Uterus (tissue), 3 donors: ENCODE measurements at regions not wholly inside any gene's neighbourhood (a gene's known extent, or its start where the extent isn't known, plus 50 kb on each side); places are given as distances from the start of the nearest gene placed in this dataset.

Experiments
- DNase-seq, 2 donors: peaks; one replicate each; pipeline ENCODE4 v3.0.0-alpha.2; 2019 to 2020
- H3K27ac ChIP-seq, 2 donors: fragments of 200-600 bp; sonication (generic); 1 replicate in 1 of 2; 2 replicates in 1 of 2; pipeline ENCODE4 v1.5.1; 2016 to 2018
- H3K27me3 ChIP-seq, 2 donors: fragments of 200-600 bp; sonication (generic); one replicate each; pipeline ENCODE4 v1.5.1; 2018 to 2019; ENCODE audit warnings: control low read depth in 1 of 2
- H3K36me3 ChIP-seq, 2 donors: fragments of 200-600 bp; sonication (generic); one replicate each; pipeline ENCODE4 v1.5.1; 2019; ENCODE audit warnings: control low read depth in 1 of 2
- H3K4me1 ChIP-seq, 2 donors: fragments of 200-600 bp; sonication (generic); one replicate each; pipeline ENCODE4 v1.5.1; 2018 to 2019; ENCODE audit warnings: control low read depth in 1 of 2
- H3K4me3 ChIP-seq, 2 donors: fragments of 200-600 bp; sonication (generic); 1 replicate in 1 of 2; 2 replicates in 1 of 2; pipeline ENCODE4 v1.5.1; 2018 to 2019; ENCODE audit warnings: mild to moderate bottlenecking in 1 of 2
- H3K9me3 ChIP-seq, 2 donors: fragments of 200-600 bp; sonication (generic); one replicate each; pipeline ENCODE4 v1.5.1; 2019; ENCODE audit warnings: control low read depth in 1 of 2
- CTCF ChIP-seq, 4 experiments: fragments of 200-600 bp in 2 of 4; fragments of 450-650 bp in 2 of 4; sonication (generic) in 2 of 4; IDR thresholded peaks; one replicate each; pipeline ENCODE4 v1.5.1; 2016 to 2019; ENCODE audit warnings: antibody characterized with exemption in 4 of 4, mild to moderate bottlenecking in 2 of 4, moderate library complexity in 1 of 4
- POLR2A ChIP-seq, 2 donors: fragments of 450-650 bp; IDR thresholded peaks; one replicate each; pipeline ENCODE4 v1.6.1; 2016; ENCODE audit warnings: antibody characterized with exemption in 2 of 2, mild to moderate bottlenecking in 1 of 2, moderate library complexity in 1 of 2
- intact Hi-C: fragments of 100-400 bp; cut with DNase I; formaldehyde crosslinking; loops from one replicate; pipeline ENCODE4 v1.15.1; 2023; ENCODE audit warnings: low total_unique reads
- donor health status: DM: yes; HTN: yes; CAD: no.

- Histone ChIP-seq H3K4me3 (no peak overlapping the region), H3K36me3 (no peaks in the 10 kb centered on the region), H3K27ac (no peak overlapping the region), H3K9me3 (no peaks in the 10 kb centered on the region), H3K27me3 (no peaks in the 10 kb centered on the region), H3K4me1 (no peaks in the 10 kb centered on the region)
- intact Hi-C loops = no loop called here
- DNase-seq = no peak
- TF ChIP-seq CTCF (IDR thresholded peaks at IDR 0.05) (no peak), POLR2A (IDR thresholded peaks at IDR 0.05) (no peak)
These were observed 1209.7 kb upstream of the GJE1 start for GRCh38 chr6:140923048-140923447.

GRCh38 chr6:140921366-140922226 is 1211.1 kb upstream of the GJE1 start:
- H3K27ac ChIP-seq = no peak overlapping the region
- intact Hi-C loops = no loop called here
- no peaks in the 10 kb centered on the region for H3K27me3 ChIP-seq
- H3K36me3 ChIP-seq = no peaks in the 10 kb centered on the region
- no peak for DNase-seq
- TF ChIP-seq CTCF (IDR thresholded peaks at IDR 0.05) (peak; percentile 41 to 55 (median 49)), POLR2A (IDR thresholded peaks at IDR 0.05) (no peak)
- no peaks in the 10 kb centered on the region for H3K9me3 ChIP-seq
- no peaks in the 10 kb centered on the region for H3K4me1 ChIP-seq
- H3K4me3 ChIP-seq = no peak overlapping the region

GRCh38 chr6:140917911-140918310 is 1214.8 kb upstream of the GJE1 start:
- TF ChIP-seq POLR2A (IDR thresholded peaks at IDR 0.05) = no peak
- no peak for TF ChIP-seq CTCF (IDR thresholded peaks at IDR 0.05)
- no peaks in the 10 kb centered on the region for H3K9me3 ChIP-seq
- intact Hi-C loops = no loop called here
- H3K27ac ChIP-seq = no peak overlapping the region
- H3K4me1 ChIP-seq = no peaks in the 10 kb centered on the region
- H3K36me3 ChIP-seq = no peaks in the 10 kb centered on the region
- no peaks in the 10 kb centered on the region for H3K27me3 ChIP-seq
- no peak for DNase-seq
- H3K4me3 ChIP-seq = no peak overlapping the region

GRCh38 chr6:140915551-140915950 is 1217.2 kb upstream of the GJE1 start:
- Histone ChIP-seq H3K27ac (no peak overlapping the region), H3K27me3 (no peaks in the 10 kb centered on the region), H3K4me3 (no peak overlapping the region), H3K36me3 (no peaks in the 10 kb centered on the region), H3K9me3 (no peaks in the 10 kb centered on the region), H3K4me1 (no peaks in the 10 kb centered on the region)
- DNase-seq = no peak
- intact Hi-C loops = no loop called here
- TF ChIP-seq CTCF (IDR thresholded peaks at IDR 0.05) (no peak), POLR2A (IDR thresholded peaks at IDR 0.05) (no peak)

GRCh38 chr6:140915103-140915502 is 1217.6 kb upstream of the GJE1 start:
- no peak overlapping the region for H3K27ac ChIP-seq
- H3K9me3 ChIP-seq = no peaks in the 10 kb centered on the region
- H3K4me1 ChIP-seq = no peaks in the 10 kb centered on the region
- no peak for DNase-seq
- no peak for TF ChIP-seq POLR2A (IDR thresholded peaks at IDR 0.05)
- TF ChIP-seq CTCF (IDR thresholded peaks at IDR 0.05) = no peak
- H3K4me3 ChIP-seq = no peak overlapping the region
- no peaks in the 10 kb centered on the region for H3K36me3 ChIP-seq
- no peaks in the 10 kb centered on the region for H3K27me3 ChIP-seq
- intact Hi-C loops = no loop called here
